ENCODE measurements at regions not wholly inside any gene's neighbourhood (a gene's known extent, or its start where the extent isn't known, plus 50 kb on each side); places are given as distances from the start of the nearest gene placed in this dataset.

- TF ChIP-seq CTCF (IDR thresholded peaks at IDR 0.05) = no peak
These were observed 74.4 kb upstream of the FOXC1 start for GRCh38 chr6:1535295-1535694.

- TF ChIP-seq CTCF (IDR thresholded peaks at IDR 0.05) = no peak
These were observed 72.9 kb upstream of the FOXC1 start for GRCh38 chr6:1536526-1537429.

GRCh38 chr6:1538369-1538768 lies 71.3 kb upstream of the FOXC1 start:
- no peak for TF ChIP-seq CTCF (IDR thresholded peaks at IDR 0.05)

- no peak for TF ChIP-seq CTCF (IDR thresholded peaks at IDR 0.05)
These were observed 70.8 kb upstream of the FOXC1 start for GRCh38 chr6:1538810-1539478.

GRCh38 chr6:1540864-1541521 lies 68.7 kb upstream of the FOXC1 start:
- no peak for TF ChIP-seq CTCF (IDR thresholded peaks at IDR 0.05)

- TF ChIP-seq CTCF (IDR thresholded peaks at IDR 0.05) = no peak
These were observed 67.4 kb upstream of the FOXC1 start for GRCh38 chr6:1542335-1542734.

- no peak for TF ChIP-seq CTCF (IDR thresholded peaks at IDR 0.05)
These were observed 67.0 kb upstream of the FOXC1 start for GRCh38 chr6:1542764-1543163.

Data from LNCAP (cell line).